K562 (cell line): ENCODE measurements at regions not wholly inside any gene's neighbourhood (a gene's known extent, or its start where the extent isn't known, plus 50 kb on each side); places are given as distances from the start of the nearest gene placed in this dataset.

Source experiments
- ATAC-seq: fragments of 200-7000 bp; cut with Tn5 transposase; 3 replicates; pipeline ENCODE4 v1.9.1; 2020; ENCODE audit warnings: moderate library complexity
- BruUV-seq: library from RNA; stranded (reverse); fragments of 400-500 nt; replicated peaks from 2 replicates; lab custom pipeline; 2021; lab: Mats Ljungman, UMichigan
- CTCF ChIA-PET: fragments of 300-600 bp; formaldehyde crosslinking; extraction: SDS; loops from one replicate; lab custom pipeline; 2021; ENCODE audit warnings: low intra/inter-chr PET ratio; lab: Yijun Ruan, JAX
- POLR2A ChIA-PET: fragments of 300-600, 350-650 bp; sonication (Branson Sonifier 250); formaldehyde crosslinking; extraction: SDS; loops from one replicate; lab custom pipeline; 2021; ENCODE audit warnings: antibody characterized with exemption, inconsistent platforms; lab: Yijun Ruan, JAX
- DNase-seq, 4 experiments: peaks; one replicate each; pipeline versions ENCODE4 v3.0.0 to v3.0.0-alpha.2; 2011 to 2018; ENCODE audit warnings: low spot score in 3 of 4, mixed read lengths in 3 of 4; ENCODE audit errors: extremely low read depth in 1 of 4
- FAIRE-seq: peaks from 2 replicates; lab custom pipeline; 2011; peaks lifted over from hg19 to GRCh38; lab: Jason Lieb, UNC
- H2AFZ ChIP-seq: 2 replicates; pipeline ENCODE4 v1.6.0; 2011; ENCODE audit warnings: low read depth, low read length, control low read depth, inconsistent platforms
- H3K27ac ChIP-seq: fragments of 200-600 bp; 3 replicates; pipeline ENCODE4 v1.8.0; 2011; ENCODE audit warnings: low read depth, mild to moderate bottlenecking, control low read depth, inconsistent platforms, low read length, moderate library complexity, mixed read lengths; ENCODE audit errors: extremely low read depth
- H3K27me3 ChIP-seq, 2 experiments: fragments of 300-600 bp in 1 of 2; 2 replicates in 1 of 2; 3 replicates in 1 of 2; pipeline versions ENCODE4 v1.6.0 to v1.8.0; 2011; ENCODE audit warnings: inconsistent platforms in 2 of 2, low read length in 2 of 2, mild to moderate bottlenecking in 1 of 2, mixed read lengths in 1 of 2, moderate library complexity in 1 of 2; ENCODE audit not compliant: control insufficient read depth in 2 of 2, insufficient read depth in 2 of 2
- H3K36me3 ChIP-seq: fragments of 300-600 bp; 3 replicates; pipeline ENCODE4 v1.8.0; 2011; ENCODE audit warnings: mild to moderate bottlenecking, low read length, inconsistent platforms; ENCODE audit not compliant: control insufficient read depth, insufficient read depth
- H3K4me1 ChIP-seq, 2 experiments: fragments of 200-600 bp in 1 of 2; replicated peaks in 1 of 2; 2 replicates in 1 of 2; 3 replicates in 1 of 2; pipeline versions ENCODE4 v1.5.1 to v1.8.0; 2011; ENCODE audit warnings: inconsistent platforms in 2 of 2, low read length in 2 of 2, mild to moderate bottlenecking in 1 of 2, mixed read lengths in 1 of 2, moderate library complexity in 1 of 2; ENCODE audit not compliant: control insufficient read depth in 2 of 2, insufficient read depth in 2 of 2
- H3K4me2 ChIP-seq: 2 replicates; pipeline ENCODE4 v1.6.1; 2011; ENCODE audit warnings: low read length, control low read depth, inconsistent platforms, mixed read lengths; ENCODE audit not compliant: insufficient read depth
- H3K4me3 ChIP-seq: fragments of 200-600 bp; sonication (generic), shearing (Covaris generic); 2 replicates; pipeline ENCODE4 v1.5.1; 2016; ENCODE audit warnings: control low read depth, inconsistent platforms
- H3K79me2 ChIP-seq: fragments of 200-600 bp; 3 replicates; pipeline ENCODE4 v1.8.0; 2011; ENCODE audit warnings: low read length, inconsistent platforms; ENCODE audit not compliant: control insufficient read depth, insufficient read depth
- H3K9ac ChIP-seq, 2 experiments: 2 replicates each; pipeline versions ENCODE4 v1.6.0 to v1.6.1; 2011; ENCODE audit warnings: low read depth in 2 of 2, low read length in 2 of 2, control low read depth in 1 of 2, inconsistent platforms in 1 of 2, mild to moderate bottlenecking in 1 of 2, mixed read lengths in 1 of 2; ENCODE audit not compliant: insufficient read depth in 1 of 2
- H3K9me1 ChIP-seq: one replicate; pipeline ENCODE4 v1.6.0; 2011; ENCODE audit warnings: inconsistent platforms, mild to moderate bottlenecking, low read length, moderate library complexity; ENCODE audit not compliant: control insufficient read depth, insufficient read depth
- H3K9me3 ChIP-seq: replicated peaks from 2 replicates; pipeline ENCODE4 v1.5.1; 2011; ENCODE audit warnings: low read depth, low read length, inconsistent platforms; ENCODE audit not compliant: control insufficient read depth, insufficient read depth
- H4K20me1 ChIP-seq: replicated peaks from 2 replicates; pipeline ENCODE4 v1.6.1; 2011; ENCODE audit warnings: low read length, inconsistent platforms, mixed read lengths; ENCODE audit not compliant: control insufficient read depth, insufficient read depth
- CBFA2T2 ChIP-seq: fragments of 450-650 bp; conservative IDR thresholded peaks from 2 replicates; pipeline ENCODE4 v1.6.1; 2017; ENCODE audit warnings: mild to moderate bottlenecking
- HBP1 ChIP-seq: fragments of 450-650 bp; formaldehyde crosslinking; IDR thresholded peaks from 2 replicates; pipeline ENCODE4 v1.4.0; 2022; ENCODE audit warnings: missing genetic modification characterization
- HNRNPH1 ChIP-seq: fragments of 200-400 bp; formaldehyde crosslinking; optimal IDR thresholded peaks from 2 replicates; pipeline ENCODE3; 2017; ENCODE audit warnings: low read depth, mild to moderate bottlenecking, low read length, moderate library complexity
- HOMEZ ChIP-seq: fragments of 250-450 bp; sonication (Bioruptor Pico); IDR thresholded peaks from 2 replicates; pipeline ENCODE4 v1.4.0; 2020; ENCODE audit warnings: mild to moderate bottlenecking, moderate library complexity
- KAT2B ChIP-seq: IDR thresholded peaks from one replicate; pipeline ENCODE4 v1.6.1; 2012; ENCODE audit warnings: low read depth, mild to moderate bottlenecking, control low read depth, inconsistent platforms, low read length, moderate library complexity
- KLF6 ChIP-seq: fragments of 250-450 bp; sonication (Bioruptor Pico); IDR thresholded peaks from 2 replicates; pipeline ENCODE4 v1.4.0; 2020; ENCODE audit warnings: mild to moderate bottlenecking, moderate library complexity, borderline replicate concordance
- MBD2 ChIP-seq: sonication (generic); IDR thresholded peaks from 2 replicates; pipeline ENCODE4 v1.6.1; 2016; ENCODE audit warnings: low read depth, borderline replicate concordance
- PCBP1 ChIP-seq: fragments of 200-400 bp; formaldehyde crosslinking; IDR thresholded peaks from 2 replicates; pipeline ENCODE4 v1.6.1; 2018; ENCODE audit warnings: mild to moderate bottlenecking, low read depth, low read length; ENCODE audit not compliant: poor library complexity, severe bottlenecking
- SIN3B ChIP-seq: fragments of 450-650 bp; IDR thresholded peaks from 2 replicates; pipeline ENCODE4 v1.6.1; 2017; ENCODE audit warnings: low read depth, mild to moderate bottlenecking, moderate library complexity
- SPI1 ChIP-seq: IDR thresholded peaks from 2 replicates; pipeline ENCODE4 v1.6.1; 2011; ENCODE audit warnings: low read depth, low read length, control low read depth, borderline replicate concordance
- TFAM ChIP-seq: fragments of 250-450 bp; sonication (Bioruptor Pico); conservative IDR thresholded peaks from 2 replicates; pipeline ENCODE4 v1.5.0; 2021; ENCODE audit warnings: mild to moderate bottlenecking, moderate library complexity
- TGIF2 ChIP-seq: sonication (generic); formaldehyde crosslinking; IDR thresholded peaks from 2 replicates; pipeline ENCODE4 v1.8.1; 2022; ENCODE audit warnings: mild to moderate bottlenecking, missing genetic modification reagents, moderate library complexity
- WHSC1 ChIP-seq: IDR thresholded peaks from one replicate; pipeline ENCODE4 v1.6.1; 2012; ENCODE audit warnings: low read length, control low read depth, inconsistent platforms
- ZBTB17 ChIP-seq: fragments of 450-650 bp; formaldehyde crosslinking; IDR thresholded peaks from 2 replicates; pipeline ENCODE4 v1.4.0; 2020; ENCODE audit warnings: mild to moderate bottlenecking
- ZNF212 ChIP-seq: fragments of 450-650 bp; formaldehyde crosslinking; IDR thresholded peaks from 2 replicates; pipeline ENCODE4 v1.4.0; 2020; ENCODE audit warnings: mild to moderate bottlenecking
- ZNF232 ChIP-seq: sonication (generic); formaldehyde crosslinking; IDR thresholded peaks from 2 replicates; pipeline ENCODE4 v1.8.0; 2022; ENCODE audit warnings: mild to moderate bottlenecking, missing genetic modification reagents
- ZNF507 ChIP-seq: conservative IDR thresholded peaks from 2 replicates; pipeline ENCODE4 v1.6.1; 2017; ENCODE audit warnings: missing genetic modification characterization, missing compliant biosample characterization
- WGBS: fragments of 100-300 bp; shearing (Covaris generic); methylation state at CpG from one replicate; pipeline ENCODE4 v1.1.6; 2016; ENCODE audit warnings: low coverage, mixed read lengths; ENCODE audit not compliant: insufficient coverage; ENCODE audit errors: missing lambda C conversion rate; 5-methylcytosine and 5-hydroxymethylcytosine counted together
- in situ Hi-C: fragments of 300-500 bp; cut with MboI; formaldehyde crosslinking; loops from 4 replicates; pipeline ENCODE4 v1.15.0; 2018; ENCODE audit warnings: inconsistent platforms, mixed read lengths
- intact Hi-C: fragments of 100-400 bp; cut with micrococcal nuclease; formaldehyde crosslinking; loops from 2 replicates; pipeline ENCODE4 v1.14.2; 2022
- TF ChIP-seq, protein P1 (sequence below): sonication (generic); formaldehyde crosslinking; IDR thresholded peaks from 2 replicates; pipeline ENCODE4 v1.8.0; 2023; ENCODE audit warnings: mild to moderate bottlenecking, missing genetic modification reagents

DNA sequence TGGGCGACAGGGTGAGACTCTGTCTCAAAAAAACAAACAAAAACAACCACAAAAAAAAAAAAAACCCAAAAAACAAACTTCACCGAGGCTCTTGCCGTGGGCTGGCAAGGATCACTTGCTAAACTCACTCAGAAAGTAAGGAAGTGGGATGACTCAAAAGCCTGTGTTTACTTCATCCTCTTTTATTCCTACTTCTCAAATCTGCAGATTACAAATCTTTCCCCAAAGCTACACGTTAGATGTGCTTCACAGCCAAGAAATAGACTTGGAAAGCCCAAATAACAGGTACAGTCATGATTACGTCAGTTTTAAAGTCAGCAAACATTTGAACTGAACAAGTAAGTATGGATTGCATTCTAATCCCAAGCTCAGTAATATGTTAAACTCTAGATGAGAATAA, 359.3 kb downstream of the ADGRL2 start (continued):
- TF ChIP-seq TGIF2 (CRISPR knock-in tag) (no peak), TFAM (no peak), CBFA2T2 (no peak), WHSC1 (no peak)
- TF ChIP-seq, protein P1, sequence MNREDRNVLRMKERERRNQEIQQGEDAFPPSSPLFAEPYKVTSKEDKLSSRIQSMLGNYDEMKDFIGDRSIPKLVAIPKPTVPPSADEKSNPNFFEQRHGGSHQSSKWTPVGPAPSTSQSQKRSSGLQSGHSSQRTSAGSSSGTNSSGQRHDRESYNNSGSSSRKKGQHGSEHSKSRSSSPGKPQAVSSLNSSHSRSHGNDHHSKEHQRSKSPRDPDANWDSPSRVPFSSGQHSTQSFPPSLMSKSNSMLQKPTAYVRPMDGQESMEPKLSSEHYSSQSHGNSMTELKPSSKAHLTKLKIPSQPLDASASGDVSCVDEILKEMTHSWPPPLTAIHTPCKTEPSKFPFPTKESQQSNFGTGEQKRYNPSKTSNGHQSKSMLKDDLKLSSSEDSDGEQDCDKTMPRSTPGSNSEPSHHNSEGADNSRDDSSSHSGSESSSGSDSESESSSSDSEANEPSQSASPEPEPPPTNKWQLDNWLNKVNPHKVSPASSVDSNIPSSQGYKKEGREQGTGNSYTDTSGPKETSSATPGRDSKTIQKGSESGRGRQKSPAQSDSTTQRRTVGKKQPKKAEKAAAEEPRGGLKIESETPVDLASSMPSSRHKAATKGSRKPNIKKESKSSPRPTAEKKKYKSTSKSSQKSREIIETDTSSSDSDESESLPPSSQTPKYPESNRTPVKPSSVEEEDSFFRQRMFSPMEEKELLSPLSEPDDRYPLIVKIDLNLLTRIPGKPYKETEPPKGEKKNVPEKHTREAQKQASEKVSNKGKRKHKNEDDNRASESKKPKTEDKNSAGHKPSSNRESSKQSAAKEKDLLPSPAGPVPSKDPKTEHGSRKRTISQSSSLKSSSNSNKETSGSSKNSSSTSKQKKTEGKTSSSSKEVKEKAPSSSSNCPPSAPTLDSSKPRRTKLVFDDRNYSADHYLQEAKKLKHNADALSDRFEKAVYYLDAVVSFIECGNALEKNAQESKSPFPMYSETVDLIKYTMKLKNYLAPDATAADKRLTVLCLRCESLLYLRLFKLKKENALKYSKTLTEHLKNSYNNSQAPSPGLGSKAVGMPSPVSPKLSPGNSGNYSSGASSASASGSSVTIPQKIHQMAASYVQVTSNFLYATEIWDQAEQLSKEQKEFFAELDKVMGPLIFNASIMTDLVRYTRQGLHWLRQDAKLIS (CRISPR knock-in tag) = no peak

DNA sequence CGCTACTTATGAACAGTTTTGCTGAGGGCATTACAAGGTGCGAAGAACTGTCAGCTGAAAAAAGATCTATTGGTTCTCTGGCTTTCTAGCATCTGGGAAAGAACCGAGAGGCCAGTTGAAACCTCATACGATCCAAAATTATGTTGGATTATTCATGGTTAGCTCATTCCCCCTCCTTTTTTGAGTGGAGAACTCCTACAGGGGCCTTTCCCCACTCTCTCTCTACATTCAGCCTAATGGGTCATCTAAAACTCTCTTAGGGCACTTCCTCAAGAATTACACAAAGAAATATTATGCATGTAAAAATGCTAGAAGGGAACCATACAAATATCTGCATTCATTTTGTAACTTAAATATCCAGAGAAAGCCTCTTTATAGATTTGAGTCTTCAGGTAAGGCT, 358.2 kb downstream of the ADGRL2 start:
- 4% methylated on average over 4 of the region's 4 CpGs for WGBS
- Histone ChIP-seq H3K4me2 (no peak overlapping the region), H3K36me3 (no peaks in the 10 kb centered on the region), H3K4me1 (no peaks in the 10 kb centered on the region), H4K20me1 (no peaks in the 10 kb centered on the region), H3K27me3 (no peaks in the 10 kb centered on the region), H3K27ac (no peak overlapping the region), H3K9me3 (no peaks in the 10 kb centered on the region), H2AFZ (no peak overlapping the region), H3K9me1 (no peaks in the 10 kb centered on the region), H3K9ac (no peak overlapping the region), H3K79me2 (no peaks in the 10 kb centered on the region), H3K4me3 (no peak overlapping the region)
- ChIA-PET CTCF (no interaction called here), POLR2A (no interaction called here)
- BruUV-seq = no TSS peak
- intact Hi-C loops = no loop called here
- no peak for DNase-seq
- in situ Hi-C loops = no loop called here
- ATAC-seq = no peak
- no peak for FAIRE-seq
- TF ChIP-seq SPI1 (no peak), HOMEZ (CRISPR knock-in tag) (no peak), KAT2B (no peak), ZBTB17 (CRISPR knock-in tag) (no peak), MBD2 (no peak), HBP1 (no peak), ZNF232 (CRISPR knock-in tag) (no peak), SIN3B (no peak), HNRNPH1 (no peak), ZNF212 (CRISPR knock-in tag) (no peak), PCBP1 (no peak), KLF6 (no peak), ZNF507 (no peak)
